T47D (cell line): ENCODE measurements at regions not wholly inside any gene's neighbourhood (a gene's known extent, or its start where the extent isn't known, plus 50 kb on each side); places are given as distances from the start of the nearest gene placed in this dataset.
A peak's percentile ranks its signal among the peaks of the same experiment; 100 is the strongest.

ENCODE experiments used
- DNase-seq, 2 experiments: peaks; one replicate each; pipeline versions ENCODE4 v3.0.0 to v3.0.0-alpha.2; 2011 to 2012; ENCODE audit warnings: low read depth in 1 of 2, low spot score in 1 of 2
- JUND ChIP-seq: IDR thresholded peaks from 2 replicates; pipeline ENCODE4 v1.6.1; 2012; ENCODE audit warnings: low read depth
- in situ Hi-C: cut with HindIII; loops from 2 replicates; pipeline ENCODE4 v1.10.0; 2016; ENCODE audit warnings: low sequenced_read_pairs, low pct_unique_long_range_greater_than_20kb

GRCh38 chr12:127328867-127329266 lies 938.1 kb upstream of the TMEM132C start:
- in situ Hi-C loops: no loop called here
- no peak for DNase-seq
- no peak for TF ChIP-seq JUND

GRCh38 chr12:127334365-127334764 lies 932.6 kb upstream of the TMEM132C start:
- no peak for TF ChIP-seq JUND
- in situ Hi-C loops: no loop called here
- DNase-seq: no peak

- TF ChIP-seq JUND: no peak
- no peak for DNase-seq
- in situ Hi-C loops: no loop called here
These were observed 931.9 kb upstream of the TMEM132C start for GRCh38 chr12:127334912-127335644.

- no peak for DNase-seq
- in situ Hi-C loops: no loop called here
- no peak for TF ChIP-seq JUND
These were observed 930.6 kb upstream of the TMEM132C start for GRCh38 chr12:127336416-127336815.

DNA sequence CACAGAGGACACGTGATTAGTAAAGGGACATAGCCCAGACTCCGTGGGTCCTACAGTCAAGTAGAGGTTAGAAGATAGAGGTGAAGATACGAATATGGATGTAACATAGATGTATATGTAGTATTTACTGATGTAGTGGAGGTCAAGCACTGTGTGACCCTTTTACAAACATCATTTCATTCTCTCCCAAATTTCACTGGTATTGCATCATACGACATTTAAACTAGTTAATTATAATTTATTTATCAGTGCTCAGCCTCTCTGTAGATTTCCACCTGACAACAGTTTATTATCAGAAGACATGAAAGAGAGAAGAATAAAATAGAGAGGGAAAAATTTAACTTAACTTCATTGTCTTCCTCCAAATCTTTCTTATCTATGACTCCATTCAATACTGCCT lies 927.9 kb upstream of the TMEM132C start:
- DNase-seq: no peak
- in situ Hi-C loops: no loop called here
- no peak for TF ChIP-seq JUND

DNA sequence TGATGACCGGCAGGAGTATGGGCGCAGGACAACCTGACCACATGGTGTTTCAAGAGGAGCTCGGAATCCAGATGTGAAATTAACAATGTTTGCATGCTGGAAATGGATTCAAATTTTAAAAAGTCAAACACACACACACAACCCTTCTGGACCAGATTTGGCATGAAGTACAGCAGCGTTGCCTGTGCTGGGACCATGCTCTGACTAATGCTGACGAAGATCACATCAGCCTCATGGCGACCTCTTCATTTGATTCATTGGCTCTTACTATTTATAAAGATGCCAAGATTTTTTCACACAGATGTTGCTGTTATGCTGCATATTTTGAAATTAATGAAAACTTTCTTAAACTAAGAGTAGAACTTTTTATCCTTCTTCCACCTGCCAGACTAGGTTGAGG lies 926.6 kb upstream of the TMEM132C start:
- in situ Hi-C loops: no loop called here
- TF ChIP-seq JUND: no peak
- no peak for DNase-seq

- in situ Hi-C loops: no loop called here
- no peak for DNase-seq
- no peak for TF ChIP-seq JUND
These were observed 924.1 kb upstream of the TMEM132C start for GRCh38 chr12:127342861-127343260.

DNA sequence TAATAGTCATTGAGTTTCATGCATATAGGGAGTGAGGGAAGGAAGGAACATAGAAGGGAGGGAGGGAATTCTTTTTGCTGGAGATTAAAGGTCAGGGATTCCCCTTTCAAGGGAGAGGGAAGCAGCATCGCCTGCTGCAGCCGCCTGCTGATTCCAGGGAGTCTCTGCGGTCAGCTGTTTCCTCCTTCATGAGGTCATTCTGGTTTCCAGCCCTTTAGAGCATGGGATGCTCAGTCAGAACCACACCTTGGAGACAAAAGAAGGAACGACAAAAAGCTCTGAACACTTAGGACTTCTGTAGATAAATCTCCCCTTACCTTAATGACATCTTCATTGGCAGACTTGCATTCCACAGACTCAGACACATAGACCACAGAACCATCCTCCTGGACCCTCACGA lies 923.0 kb upstream of the TMEM132C start:
- TF ChIP-seq JUND: no peak
- in situ Hi-C loops: no loop called here
- DNase-seq: no peak

DNA sequence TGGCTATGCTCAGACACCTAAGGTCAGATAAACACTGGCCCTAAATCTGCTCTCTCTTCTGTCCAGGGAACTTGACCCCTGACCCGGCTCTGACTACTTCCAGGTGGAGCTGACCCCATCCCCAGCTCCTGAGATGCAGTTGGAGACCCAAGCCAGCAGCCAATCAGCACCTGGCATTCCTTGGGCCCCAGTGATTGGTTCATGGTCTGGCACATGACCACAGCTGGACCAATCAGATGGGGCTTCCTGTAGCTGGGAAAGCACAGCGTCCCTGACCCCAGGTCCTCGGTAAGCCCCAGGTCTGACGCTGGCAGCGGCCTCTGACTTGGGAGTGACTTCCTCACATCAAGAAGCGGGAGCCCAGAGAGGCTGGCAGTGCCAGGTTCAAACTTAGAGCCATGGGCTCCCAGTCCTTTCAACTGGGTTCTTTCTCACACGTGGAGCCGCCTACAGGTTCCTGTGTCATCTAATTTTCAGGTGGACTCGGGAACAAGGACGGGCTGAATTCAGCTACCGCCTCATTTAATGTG lies 915.4 kb upstream of the TMEM132C start:
- in situ Hi-C loops: no loop called here
- no peak for TF ChIP-seq JUND
- DNase-seq: no peak

DNA sequence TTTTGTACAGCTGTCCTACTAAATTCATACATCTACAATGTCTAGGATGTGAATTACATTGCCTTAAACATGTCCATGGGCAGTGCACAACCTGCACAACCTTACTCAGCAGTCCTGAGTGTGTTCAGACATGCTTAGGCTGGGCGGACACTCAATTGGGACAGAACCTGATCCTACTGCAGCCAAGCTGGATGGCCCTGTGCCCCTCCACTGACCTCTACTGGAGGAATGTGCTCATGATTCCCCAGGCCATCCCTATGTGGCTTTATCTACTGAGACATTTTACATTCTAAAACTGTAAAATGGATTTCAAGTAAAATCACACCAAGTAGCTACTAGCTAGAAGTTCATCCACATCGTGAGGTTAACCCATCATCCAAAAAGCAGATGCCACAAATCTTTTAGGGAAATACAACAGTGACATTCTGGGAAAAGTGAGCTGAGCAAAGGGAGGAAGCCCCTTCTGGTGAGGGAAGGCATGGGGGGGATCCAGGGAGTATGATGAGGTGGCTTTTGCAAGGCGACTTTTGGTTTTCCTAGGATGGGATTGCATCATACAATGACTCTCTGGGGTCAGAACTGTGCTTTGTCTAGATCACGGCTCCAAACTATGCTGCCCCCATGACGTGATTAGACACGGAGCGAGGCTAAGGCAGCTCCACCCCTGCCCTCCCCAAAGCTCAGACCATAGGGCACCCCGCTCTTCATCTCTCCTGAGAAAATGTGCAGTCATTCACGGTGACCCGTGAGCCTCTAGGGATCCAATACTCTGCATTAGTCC lies 911.7 kb upstream of the TMEM132C start:
- TF ChIP-seq JUND: no peak
- DNase-seq: peak in 1 of 2 experiments; percentile 7
- in situ Hi-C loops: no loop called here

DNA sequence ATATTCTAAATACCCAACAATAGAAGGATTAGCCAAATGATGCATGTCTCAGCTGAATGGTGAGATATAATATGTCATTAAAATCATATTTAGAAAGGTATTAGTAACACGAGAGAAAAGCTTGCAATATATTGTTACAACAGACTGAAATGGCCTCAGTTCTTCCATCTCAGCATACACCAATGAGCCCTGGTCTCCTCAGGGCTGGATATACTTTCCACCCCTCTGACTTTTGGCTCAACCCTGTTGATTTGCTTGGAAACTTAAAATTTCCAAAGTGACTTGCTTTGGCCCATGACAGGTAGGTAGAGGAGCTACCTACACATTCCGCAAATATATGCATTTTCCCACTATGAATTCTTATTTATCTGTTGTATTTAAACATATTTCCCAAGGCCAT lies 908.1 kb upstream of the TMEM132C start:
- DNase-seq: no peak
- no peak for TF ChIP-seq JUND
- in situ Hi-C loops: no loop called here

GRCh38 chr12:127360580-127360979 lies 906.4 kb upstream of the TMEM132C start:
- no peak for TF ChIP-seq JUND
- DNase-seq: peak in 1 of 2 experiments; percentile 12
- in situ Hi-C loops: no loop called here

DNA sequence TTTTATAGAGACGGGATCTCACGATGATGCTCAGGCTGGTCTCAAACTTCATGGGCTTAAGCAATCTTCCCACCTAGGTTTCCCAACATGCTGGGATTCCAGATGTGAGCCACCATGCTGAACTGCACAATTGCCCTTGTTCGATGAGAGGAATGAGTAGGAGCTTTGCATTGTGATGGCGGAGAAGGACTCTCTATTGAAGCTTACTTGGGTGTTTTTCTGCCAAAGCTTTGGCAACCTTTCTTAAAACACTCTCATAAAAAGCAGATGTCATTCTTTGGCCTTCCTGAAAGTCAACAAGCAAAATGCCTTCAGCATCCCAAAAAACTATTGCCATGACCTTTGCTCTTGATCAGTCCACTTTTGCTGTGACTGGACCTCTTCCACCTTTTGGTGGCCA lies 904.8 kb upstream of the TMEM132C start:
- no peak for TF ChIP-seq JUND
- no peak for DNase-seq
- in situ Hi-C loops: no loop called here
